GM12892 (cell line): ENCODE measurements at regions not wholly inside any gene's neighbourhood (a gene's known extent, or its start where the extent isn't known, plus 50 kb on each side); places are given as distances from the start of the nearest gene placed in this dataset.
A peak's percentile ranks its signal among the peaks of the same experiment; 100 is the strongest.
"Not testable (repeated sequence)": the region's sequence is repeated elsewhere in the genome, so short reads cannot be mapped to it uniquely, and the experiment has no call there.

Source experiments
- DNase-seq: peaks from one replicate; pipeline ENCODE4 v3.0.0; 2011; ENCODE audit not compliant: insufficient read length
- FAIRE-seq: peaks from 2 replicates; lab custom pipeline; 2011; peaks lifted over from hg19 to GRCh38; lab: Jason Lieb, UNC
- POLR2A ChIP-seq: IDR thresholded peaks from 2 replicates; pipeline ENCODE4 v1.6.1; 2011; ENCODE audit warnings: low read depth, low read length, control low read depth
- POLR2AphosphoS5 ChIP-seq: IDR thresholded peaks from 2 replicates; pipeline ENCODE4 v1.6.1; 2011; ENCODE audit warnings: low read depth, low read length, control low read depth
- TAF1 ChIP-seq: IDR thresholded peaks from 2 replicates; pipeline ENCODE4 v1.6.1; 2011; ENCODE audit warnings: low read depth, mild to moderate bottlenecking, control low read depth, low read length, borderline replicate concordance

- FAIRE-seq (peak; percentile 36), DNase-seq (no peak)
- TF ChIP-seq POLR2A (no peak), TAF1 (no peak), POLR2AphosphoS5 (no peak)
Measured at GRCh38 chr3:31106912-31107311, 212.5 kb upstream of the GADL1 start.

DNA sequence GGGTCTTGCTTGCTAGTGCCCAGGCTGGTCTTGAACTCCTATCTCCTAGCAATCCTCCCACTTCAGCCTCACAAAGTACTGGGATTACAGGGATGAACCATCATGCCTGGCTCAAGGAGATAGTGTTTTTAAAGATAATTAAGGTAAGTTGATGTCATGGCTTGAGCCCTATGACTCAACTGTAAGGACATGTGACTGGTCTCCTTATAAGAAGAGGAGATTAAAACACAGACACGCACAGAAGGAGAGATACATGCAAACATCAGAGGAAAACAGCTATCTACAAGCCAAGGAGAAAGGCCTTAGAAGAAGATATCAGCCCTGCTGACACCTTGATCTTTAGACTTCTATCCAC, 220.4 kb upstream of the GADL1 start:
- TF ChIP-seq POLR2AphosphoS5 (no peak), POLR2A (no peak), TAF1 (no peak)
- FAIRE-seq (no peak), DNase-seq (no peak)

- FAIRE-seq, DNase-seq: not testable (repeated sequence)
Measured at GRCh38 chr3:31115531-31115930, 221.1 kb upstream of the GADL1 start.

- FAIRE-seq (no peak), DNase-seq (no peak)
- no peak for TF ChIP-seq POLR2AphosphoS5
- TF ChIP-seq POLR2A: no peak
- no peak for TF ChIP-seq TAF1
Measured at GRCh38 chr3:31116651-31117050, 222.2 kb upstream of the GADL1 start.

- no peak for DNase-seq
- TF ChIP-seq POLR2AphosphoS5 (no peak), TAF1 (no peak), POLR2A (no peak)
- FAIRE-seq: no peak
Measured at GRCh38 chr3:31117854-31118253, 223.4 kb upstream of the GADL1 start.

- DNase-seq (no peak), FAIRE-seq (no peak)
- TF ChIP-seq POLR2AphosphoS5 (no peak), POLR2A (no peak), TAF1 (no peak)
Measured at GRCh38 chr3:31124373-31124772, 229.9 kb upstream of the GADL1 start.

DNA sequence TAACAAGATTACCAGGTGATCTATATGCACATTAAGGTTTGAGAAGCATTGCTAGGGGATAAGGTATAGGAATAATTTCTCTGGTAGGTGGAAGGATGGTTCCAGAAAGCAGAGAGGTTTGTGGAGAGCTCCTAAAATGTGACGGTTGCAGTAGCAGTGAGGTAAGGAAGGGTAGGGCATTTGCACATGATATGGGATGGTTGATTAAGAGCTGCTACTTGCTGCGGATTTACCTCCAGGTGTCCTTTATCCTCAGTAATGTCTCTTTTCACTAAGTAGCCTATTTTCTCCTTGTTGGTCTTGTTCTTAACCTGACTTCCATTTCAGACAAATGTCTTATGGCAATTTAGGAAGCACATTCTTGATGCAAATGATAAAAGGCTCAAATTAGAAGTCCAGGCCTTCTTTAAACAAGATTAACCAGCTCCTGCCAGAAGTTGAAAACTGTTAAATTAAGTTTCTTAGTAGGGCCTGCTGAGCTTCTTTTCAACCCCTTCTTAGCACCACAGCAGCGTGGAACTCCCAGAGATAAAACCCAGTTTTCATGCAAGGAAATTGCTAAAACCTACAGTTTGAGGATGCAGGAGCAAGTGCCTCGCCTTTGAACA, 231.1 kb upstream of the GADL1 start:
- TF ChIP-seq TAF1: no peak
- TF ChIP-seq POLR2A: no peak
- no peak for TF ChIP-seq POLR2AphosphoS5
- no peak for FAIRE-seq
- DNase-seq: no peak

GRCh38 chr3:31129241-31129640, 234.8 kb upstream of the GADL1 start:
- no peak for FAIRE-seq
- no peak for DNase-seq
- TF ChIP-seq POLR2AphosphoS5 (no peak), POLR2A (no peak), TAF1 (no peak)

- no peak for TF ChIP-seq TAF1
- TF ChIP-seq POLR2A: no peak
- TF ChIP-seq POLR2AphosphoS5: no peak
- DNase-seq (no peak), FAIRE-seq (no peak)
Measured at GRCh38 chr3:31132132-31132769, 237.8 kb upstream of the GADL1 start.

DNA sequence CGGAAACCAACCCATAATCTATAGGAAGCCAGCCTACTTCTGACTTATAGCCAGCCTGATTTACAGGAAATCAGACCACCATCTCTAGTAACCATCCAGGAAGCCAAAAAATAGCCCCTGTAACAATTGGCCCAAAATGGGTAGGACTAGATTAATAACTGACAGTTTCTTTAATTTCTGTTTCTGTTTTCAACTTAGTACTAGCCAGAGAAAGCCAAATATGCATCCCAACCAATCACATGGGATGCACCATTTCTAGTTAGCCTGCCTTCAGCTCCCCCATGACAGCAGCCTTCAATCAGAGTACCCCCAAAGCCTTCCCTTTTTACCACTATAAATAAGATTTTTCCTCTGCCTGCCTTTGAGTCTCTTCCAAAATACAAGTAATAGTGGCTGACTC, 239.1 kb upstream of the GADL1 start:
- FAIRE-seq (no peak), DNase-seq (no peak)
- TF ChIP-seq POLR2A (no peak), POLR2AphosphoS5 (no peak), TAF1 (no peak)

- no peak for FAIRE-seq
- no peak for DNase-seq
- TF ChIP-seq POLR2AphosphoS5 (no peak), TAF1 (no peak), POLR2A (no peak)
Measured at GRCh38 chr3:31135546-31135945, 241.1 kb upstream of the GADL1 start.

DNA sequence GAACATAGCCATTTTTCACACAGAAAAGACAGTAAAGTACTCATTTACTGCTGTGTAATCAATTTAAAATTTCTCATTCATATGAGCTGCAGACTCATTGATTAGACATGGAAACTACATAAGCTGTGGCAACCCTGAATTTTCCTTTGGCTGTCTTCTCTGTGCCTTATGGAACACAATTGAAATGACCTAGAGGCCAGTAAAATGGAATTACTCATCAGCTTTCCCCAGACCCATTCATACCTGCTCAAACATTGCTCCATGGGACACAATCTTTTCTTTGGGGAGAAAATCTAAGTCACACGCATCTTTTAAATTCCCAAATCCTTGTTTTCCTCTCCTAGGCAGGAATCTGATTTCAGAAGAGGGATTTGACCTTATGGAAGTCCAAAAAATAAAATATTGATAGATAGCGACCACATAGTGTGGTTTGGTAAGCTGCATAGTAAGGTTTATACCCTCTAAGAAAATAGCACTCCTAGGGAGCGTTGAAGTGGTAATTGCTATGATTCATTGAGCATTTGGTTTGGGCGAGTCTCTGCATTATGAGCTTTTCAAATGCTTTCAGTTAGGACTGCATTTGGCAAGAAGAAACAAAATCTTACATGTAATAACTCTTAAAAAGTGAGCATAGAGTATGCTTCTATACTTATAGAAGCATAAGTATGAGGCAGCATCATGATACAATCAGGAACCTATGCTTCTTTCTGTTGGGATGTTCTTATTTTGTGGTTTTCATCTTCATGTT, 243.4 kb upstream of the GADL1 start:
- FAIRE-seq (no peak), DNase-seq (no peak)
- no peak for TF ChIP-seq POLR2A
- no peak for TF ChIP-seq POLR2AphosphoS5
- TF ChIP-seq TAF1: no peak
